Tibial nerve (tissue), 4 donors: ENCODE measurements at regions not wholly inside any gene's neighbourhood (a gene's known extent, or its start where the extent isn't known, plus 50 kb on each side); places are given as distances from the start of the nearest gene placed in this dataset.

Experiments used
- DNase-seq, 2 donors: peaks; one replicate each; pipeline ENCODE4 v3.0.0-alpha.2; 2019; ENCODE audit warnings: low spot score in 2 of 2
- H3K27ac ChIP-seq, 4 donors: fragments of 200-600 bp; sonication (generic) in 3 of 4; one replicate each; pipeline ENCODE4 v1.5.1; 2017 to 2019; ENCODE audit warnings: mild to moderate bottlenecking in 1 of 4
- H3K27me3 ChIP-seq, 2 donors: fragments of 200-600 bp; sonication (generic) in 1 of 2; one replicate each; pipeline versions ENCODE4 v1.5.1 to v1.6.0; 2017 to 2019
- H3K36me3 ChIP-seq, 3 donors: fragments of 200-600 bp; sonication (generic); one replicate each; pipeline ENCODE4 v1.5.1; 2018 to 2019
- H3K4me1 ChIP-seq, 4 donors: fragments of 200-600 bp; sonication (generic) in 3 of 4; one replicate each; pipeline ENCODE4 v1.5.1; 2017 to 2019
- H3K4me3 ChIP-seq, 4 donors: fragments of 200-600 bp; sonication (generic) in 3 of 4; one replicate each; pipeline ENCODE4 v1.5.1; 2017 to 2019; ENCODE audit warnings: mild to moderate bottlenecking in 1 of 4, moderate library complexity in 1 of 4
- H3K9me3 ChIP-seq, 4 donors: fragments of 200-600 bp; sonication (generic) in 3 of 4; one replicate each; pipeline ENCODE4 v1.5.1; 2017 to 2019
- EP300 ChIP-seq, 2 donors: sonication (generic); formaldehyde crosslinking; IDR thresholded peaks; one replicate each; pipeline ENCODE4 v1.6.1; 2017; ENCODE audit warnings: antibody characterized with exemption in 2 of 2, mild to moderate bottlenecking in 1 of 2
- POLR2A ChIP-seq, 2 donors: fragments of 450-650 bp; IDR thresholded peaks; one replicate each; pipeline ENCODE4 v1.6.1; 2017; ENCODE audit warnings: antibody characterized with exemption in 2 of 2, mild to moderate bottlenecking in 2 of 2, moderate library complexity in 2 of 2
- WGBS, 2 donors: methylation state at CpG; one replicate each; pipeline ENCODE4 v1.1.5; 2018; 5-methylcytosine and 5-hydroxymethylcytosine counted together
- TF ChIP-seq, protein P1 (sequence below), 5 experiments: fragments of 200-600 bp in 3 of 5; fragments of 450-650 bp in 2 of 5; sonication (generic) in 3 of 5; IDR thresholded peaks; one replicate each; pipeline ENCODE4 v1.5.1; 2016 to 2019; ENCODE audit warnings: antibody characterized with exemption in 5 of 5, mild to moderate bottlenecking in 3 of 5, moderate library complexity in 2 of 5

GRCh38 chr9:103444176-103444575 is 449.0 kb downstream of the CYLC2 start:
- Histone ChIP-seq H3K36me3 (no peaks in the 10 kb centered on the region), H3K4me3 (no peak overlapping the region), H3K4me1 (no peaks in the 10 kb centered on the region), H3K27ac (no peak overlapping the region), H3K9me3 (peaks cover 0 to 6% (median 0%) of the 10 kb centered on the region in 4 donors), H3K27me3 (no peaks in the 10 kb centered on the region)
- TF ChIP-seq, protein P1, sequence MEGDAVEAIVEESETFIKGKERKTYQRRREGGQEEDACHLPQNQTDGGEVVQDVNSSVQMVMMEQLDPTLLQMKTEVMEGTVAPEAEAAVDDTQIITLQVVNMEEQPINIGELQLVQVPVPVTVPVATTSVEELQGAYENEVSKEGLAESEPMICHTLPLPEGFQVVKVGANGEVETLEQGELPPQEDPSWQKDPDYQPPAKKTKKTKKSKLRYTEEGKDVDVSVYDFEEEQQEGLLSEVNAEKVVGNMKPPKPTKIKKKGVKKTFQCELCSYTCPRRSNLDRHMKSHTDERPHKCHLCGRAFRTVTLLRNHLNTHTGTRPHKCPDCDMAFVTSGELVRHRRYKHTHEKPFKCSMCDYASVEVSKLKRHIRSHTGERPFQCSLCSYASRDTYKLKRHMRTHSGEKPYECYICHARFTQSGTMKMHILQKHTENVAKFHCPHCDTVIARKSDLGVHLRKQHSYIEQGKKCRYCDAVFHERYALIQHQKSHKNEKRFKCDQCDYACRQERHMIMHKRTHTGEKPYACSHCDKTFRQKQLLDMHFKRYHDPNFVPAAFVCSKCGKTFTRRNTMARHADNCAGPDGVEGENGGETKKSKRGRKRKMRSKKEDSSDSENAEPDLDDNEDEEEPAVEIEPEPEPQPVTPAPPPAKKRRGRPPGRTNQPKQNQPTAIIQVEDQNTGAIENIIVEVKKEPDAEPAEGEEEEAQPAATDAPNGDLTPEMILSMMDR (IDR thresholded peaks at IDR 0.05): no peak
- TF ChIP-seq EP300 (IDR thresholded peaks at IDR 0.05): no peak
- TF ChIP-seq POLR2A (IDR thresholded peaks at IDR 0.05): no peak
- no peak for DNase-seq
- WGBS, 2 donors: 38 to 56% methylated on average over 2 of the region's 2 CpGs

- DNase-seq: no peak
Observed at GRCh38 chr9:103458826-103459225, 463.7 kb downstream of the CYLC2 start.

GRCh38 chr9:103471241-103471640 is 476.1 kb downstream of the CYLC2 start:
- Histone ChIP-seq H3K36me3 (no peaks in the 10 kb centered on the region), H3K4me1 (no peaks in the 10 kb centered on the region), H3K4me3 (no peak overlapping the region), H3K27me3 (no peaks in the 10 kb centered on the region), H3K9me3 (no peaks in the 10 kb centered on the region), H3K27ac (no peak overlapping the region)
- WGBS, 2 donors: 93 to 97% methylated on average over 5 of the region's 5 CpGs
- DNase-seq: no peak
- TF ChIP-seq, protein P1 (IDR thresholded peaks at IDR 0.05): no peak
- TF ChIP-seq POLR2A (IDR thresholded peaks at IDR 0.05): no peak
- TF ChIP-seq EP300 (IDR thresholded peaks at IDR 0.05): no peak

More at GRCh38 chr9:103458826-103459225, 463.7 kb downstream of the CYLC2 start:
- TF ChIP-seq, protein P1 (IDR thresholded peaks at IDR 0.05): no peak
- no peak for TF ChIP-seq EP300 (IDR thresholded peaks at IDR 0.05)
- TF ChIP-seq POLR2A (IDR thresholded peaks at IDR 0.05): no peak
- Histone ChIP-seq H3K27ac (no peak overlapping the region), H3K4me1 (no peaks in the 10 kb centered on the region), H3K4me3 (no peak overlapping the region), H3K9me3 (no peaks in the 10 kb centered on the region), H3K27me3 (no peaks in the 10 kb centered on the region), H3K36me3 (no peaks in the 10 kb centered on the region)
- WGBS, 2 donors: 52 to 64% methylated on average over 2 of the region's 2 CpGs

- Histone ChIP-seq H3K9me3 (no peaks in the 10 kb centered on the region), H3K27me3 (no peaks in the 10 kb centered on the region), H3K36me3 (no peaks in the 10 kb centered on the region), H3K4me3 (no peak overlapping the region), H3K4me1 (no peaks in the 10 kb centered on the region), H3K27ac (no peak overlapping the region)
- 45 to 53% methylated on average over 1 of the region's 1 CpG for WGBS, 2 donors
- DNase-seq: no peak
- TF ChIP-seq POLR2A (IDR thresholded peaks at IDR 0.05) (no peak), EP300 (IDR thresholded peaks at IDR 0.05) (no peak)
- TF ChIP-seq, protein P1 (IDR thresholded peaks at IDR 0.05): no peak
Observed at GRCh38 chr9:103474156-103474555, 479.0 kb downstream of the CYLC2 start.

DNA sequence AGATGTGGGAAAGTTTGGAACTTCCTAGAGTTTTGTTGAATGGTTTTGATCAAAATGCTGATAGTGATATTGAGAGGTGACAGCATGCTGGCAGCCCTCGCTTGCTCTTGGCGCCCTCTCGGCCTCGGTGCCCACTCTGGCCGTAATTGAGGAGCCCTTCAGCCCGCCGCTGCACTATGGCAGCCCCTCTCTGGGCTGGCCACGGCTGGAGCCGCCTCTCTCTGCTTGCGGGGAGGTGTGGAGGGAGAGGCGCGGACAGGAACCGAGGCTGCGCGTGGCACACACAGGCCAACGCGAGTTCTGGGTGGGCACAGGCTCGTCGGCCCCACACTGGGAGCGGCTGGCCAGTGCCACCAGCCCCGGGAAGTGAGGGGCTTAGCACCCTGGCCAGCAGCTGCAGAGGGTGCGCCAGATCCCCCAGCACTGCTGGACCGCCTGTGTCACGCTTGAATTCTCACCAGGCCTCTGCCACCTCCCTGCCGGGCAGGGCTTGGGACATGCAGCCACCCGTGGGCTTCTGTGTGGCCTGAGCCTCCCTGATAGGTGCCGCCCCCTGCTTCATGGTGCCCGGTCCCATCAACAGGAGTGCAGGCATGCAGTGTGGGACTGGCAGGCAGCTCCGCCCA is 488.5 kb downstream of the CYLC2 start:
- 94 to 95% methylated on average over 25 to 29 of the region's 29 CpGs for WGBS, 2 donors
- H3K9me3 ChIP-seq: peaks cover 0 to 8% (median 0%) of the 10 kb centered on the region in 4 donors
- H3K36me3 ChIP-seq: no peaks in the 10 kb centered on the region
- TF ChIP-seq EP300 (IDR thresholded peaks at IDR 0.05) (no peak), POLR2A (IDR thresholded peaks at IDR 0.05) (no peak)
- TF ChIP-seq, protein P1 (IDR thresholded peaks at IDR 0.05): no peak
- DNase-seq: no peak
- H3K27me3 ChIP-seq: no peaks in the 10 kb centered on the region
- no peak overlapping the region for H3K4me3 ChIP-seq
- H3K27ac ChIP-seq: no peak overlapping the region
- no peaks in the 10 kb centered on the region for H3K4me1 ChIP-seq
